Nephron (organoid): ENCODE measurements at regions not wholly inside any gene's neighbourhood (a gene's known extent, or its start where the extent isn't known, plus 50 kb on each side); places are given as distances from the start of the nearest gene placed in this dataset.

Experiments
- H3K27ac Mint-ChIP-seq, 3 experiments: 2 replicates each; pipeline ENCODE4 v1.8.0; 2020; ENCODE audit warnings: mixed read lengths in 3 of 3, mild to moderate bottlenecking in 2 of 3, moderate library complexity in 1 of 3
- H3K27me3 Mint-ChIP-seq: 2 replicates; pipeline ENCODE4 v1.8.0; 2021; ENCODE audit warnings: low read depth, mild to moderate bottlenecking, moderate library complexity, mixed read lengths
- H3K36me3 Mint-ChIP-seq: 2 replicates; pipeline ENCODE4 v1.8.0; 2020; ENCODE audit warnings: low read depth, mixed read lengths
- H3K4me1 Mint-ChIP-seq: 2 replicates; pipeline ENCODE4 v1.8.0; 2020; ENCODE audit warnings: mixed read lengths
- H3K4me3 Mint-ChIP-seq, 3 experiments: 2 replicates each; pipeline ENCODE4 v1.8.0; 2020; ENCODE audit warnings: mild to moderate bottlenecking in 3 of 3, mixed read lengths in 3 of 3, moderate library complexity in 2 of 3
- H3K9me3 Mint-ChIP-seq: 2 replicates; pipeline ENCODE4 v1.8.0; 2020; ENCODE audit warnings: mixed read lengths
- TF ChIP-seq, protein P1 (sequence below), 3 experiments: fragments of 200-600 bp; sonication (generic); IDR thresholded peaks; one replicate each; pipeline ENCODE4 v1.5.0; 2021; ENCODE audit warnings: antibody characterized with exemption in 3 of 3; ENCODE audit not compliant: unreplicated experiment in 3 of 3

DNA sequence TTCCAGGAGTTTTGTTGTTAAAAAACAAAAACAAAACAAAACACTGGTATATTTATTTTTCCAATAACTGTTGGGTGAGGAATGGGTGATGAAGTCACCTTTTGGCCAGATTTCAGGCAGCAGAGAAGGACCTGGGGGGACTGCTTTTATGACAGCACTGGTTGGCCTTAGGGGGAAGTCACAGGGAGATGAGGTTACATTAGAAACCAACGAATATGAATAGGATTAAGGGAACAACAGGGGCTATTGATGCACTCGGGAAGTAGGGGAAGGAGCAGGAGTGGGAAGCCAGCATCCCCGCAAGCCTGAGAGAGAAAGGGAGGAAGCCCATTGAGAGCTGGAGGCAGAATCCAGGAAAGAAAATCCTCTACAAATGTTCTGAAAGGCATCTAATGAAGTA is 958.4 kb downstream of the TYW1 start:
- Mint-ChIP-seq H3K9me3 (peaks cover 7% of the 10 kb centered on the region), H3K27me3 (peaks cover 18% of the 10 kb centered on the region), H3K27ac (no peak overlapping the region), H3K4me1 (peaks cover 27% of the 10 kb centered on the region), H3K36me3 (no peaks in the 10 kb centered on the region), H3K4me3 (no peak overlapping the region)
- TF ChIP-seq, protein P1, sequence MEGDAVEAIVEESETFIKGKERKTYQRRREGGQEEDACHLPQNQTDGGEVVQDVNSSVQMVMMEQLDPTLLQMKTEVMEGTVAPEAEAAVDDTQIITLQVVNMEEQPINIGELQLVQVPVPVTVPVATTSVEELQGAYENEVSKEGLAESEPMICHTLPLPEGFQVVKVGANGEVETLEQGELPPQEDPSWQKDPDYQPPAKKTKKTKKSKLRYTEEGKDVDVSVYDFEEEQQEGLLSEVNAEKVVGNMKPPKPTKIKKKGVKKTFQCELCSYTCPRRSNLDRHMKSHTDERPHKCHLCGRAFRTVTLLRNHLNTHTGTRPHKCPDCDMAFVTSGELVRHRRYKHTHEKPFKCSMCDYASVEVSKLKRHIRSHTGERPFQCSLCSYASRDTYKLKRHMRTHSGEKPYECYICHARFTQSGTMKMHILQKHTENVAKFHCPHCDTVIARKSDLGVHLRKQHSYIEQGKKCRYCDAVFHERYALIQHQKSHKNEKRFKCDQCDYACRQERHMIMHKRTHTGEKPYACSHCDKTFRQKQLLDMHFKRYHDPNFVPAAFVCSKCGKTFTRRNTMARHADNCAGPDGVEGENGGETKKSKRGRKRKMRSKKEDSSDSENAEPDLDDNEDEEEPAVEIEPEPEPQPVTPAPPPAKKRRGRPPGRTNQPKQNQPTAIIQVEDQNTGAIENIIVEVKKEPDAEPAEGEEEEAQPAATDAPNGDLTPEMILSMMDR (IDR thresholded peaks at IDR 0.05; ENCODE audit: unreplicated experiment in 3 of 3), result no peak

DNA sequence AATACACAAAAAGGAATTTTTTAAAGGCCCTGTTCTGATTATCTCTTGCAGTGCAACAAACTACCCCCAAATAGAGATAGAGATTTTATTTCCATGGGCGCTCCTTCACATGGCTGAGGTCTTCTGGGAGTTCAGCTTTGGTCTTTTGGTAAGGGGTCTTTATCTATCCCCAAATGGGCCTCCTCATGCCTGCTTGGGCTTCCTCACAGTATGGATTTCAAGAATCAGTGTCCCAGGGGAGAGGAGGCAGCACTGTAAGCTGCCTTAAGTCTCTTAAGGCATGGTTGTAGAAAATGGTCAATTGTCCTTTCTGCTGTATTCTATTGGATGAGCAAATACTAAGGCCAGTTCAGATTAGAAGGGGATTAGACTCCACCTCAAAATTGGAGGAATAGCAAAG is 966.2 kb downstream of the TYW1 start:
- no peak overlapping the region for H3K27ac Mint-ChIP-seq
- H3K4me1 Mint-ChIP-seq, result no peaks in the 10 kb centered on the region
- H3K4me3 Mint-ChIP-seq, result no peak overlapping the region
- TF ChIP-seq, protein P1 (IDR thresholded peaks at IDR 0.05; ENCODE audit: unreplicated experiment in 3 of 3), result no peak
- H3K27me3 Mint-ChIP-seq, result peaks cover 14% of the 10 kb centered on the region
- H3K36me3 Mint-ChIP-seq, result no peaks in the 10 kb centered on the region
- peaks cover 17% of the 10 kb centered on the region for H3K9me3 Mint-ChIP-seq

DNA sequence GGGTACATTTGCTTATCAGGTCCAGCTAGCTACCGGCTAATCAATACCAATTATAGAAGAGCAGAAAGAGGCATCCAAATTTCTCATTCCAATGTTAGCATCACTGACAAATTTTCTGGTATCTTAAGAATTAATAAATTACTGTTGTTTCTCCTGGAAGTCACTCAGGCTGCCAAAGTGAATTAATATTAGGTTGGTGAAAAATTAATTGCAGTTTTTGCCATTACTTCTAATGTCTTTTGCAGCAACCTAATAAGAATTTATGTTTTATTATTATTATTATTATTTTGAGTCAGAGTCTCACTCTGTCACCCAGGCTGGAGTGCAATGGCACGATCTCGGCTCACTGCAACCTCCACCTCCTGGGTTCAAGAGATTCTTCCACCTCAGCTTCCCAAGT is 979.9 kb downstream of the TYW1 start:
- H3K27ac Mint-ChIP-seq, result no peak overlapping the region
- no peaks in the 10 kb centered on the region for H3K4me1 Mint-ChIP-seq
- H3K36me3 Mint-ChIP-seq, result no peaks in the 10 kb centered on the region
- H3K27me3 Mint-ChIP-seq, result peaks cover 14% of the 10 kb centered on the region
- TF ChIP-seq, protein P1 (IDR thresholded peaks at IDR 0.05; ENCODE audit: unreplicated experiment in 3 of 3), result no peak
- H3K9me3 Mint-ChIP-seq, result peaks cover 14% of the 10 kb centered on the region
- no peak overlapping the region for H3K4me3 Mint-ChIP-seq

DNA sequence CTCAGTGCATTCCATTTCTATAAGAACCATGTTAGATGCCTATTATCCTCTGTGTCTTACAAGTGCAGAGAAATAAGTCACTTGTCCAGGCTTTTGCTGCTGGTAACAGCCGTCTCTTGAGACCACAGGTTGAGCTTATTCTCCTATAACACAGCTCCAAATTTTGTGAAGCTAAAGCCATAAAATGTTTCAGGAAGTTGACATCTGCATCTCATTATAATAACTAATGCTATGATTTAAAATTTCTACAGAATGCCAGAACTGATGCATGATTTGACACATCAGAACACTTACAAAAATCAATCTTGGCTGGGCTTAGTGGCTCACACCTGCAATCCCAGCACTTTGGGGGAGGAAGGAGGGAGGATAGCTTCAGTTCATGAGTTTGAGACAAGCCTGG is 986.9 kb downstream of the TYW1 start:
- Mint-ChIP-seq H3K36me3 (no peaks in the 10 kb centered on the region), H3K27ac (no peak overlapping the region), H3K27me3 (peaks cover 25% of the 10 kb centered on the region), H3K9me3 (peaks cover 17% of the 10 kb centered on the region), H3K4me1 (no peaks in the 10 kb centered on the region), H3K4me3 (no peak overlapping the region)
- TF ChIP-seq, protein P1 (IDR thresholded peaks at IDR 0.05; ENCODE audit: unreplicated experiment in 3 of 3), result no peak

DNA sequence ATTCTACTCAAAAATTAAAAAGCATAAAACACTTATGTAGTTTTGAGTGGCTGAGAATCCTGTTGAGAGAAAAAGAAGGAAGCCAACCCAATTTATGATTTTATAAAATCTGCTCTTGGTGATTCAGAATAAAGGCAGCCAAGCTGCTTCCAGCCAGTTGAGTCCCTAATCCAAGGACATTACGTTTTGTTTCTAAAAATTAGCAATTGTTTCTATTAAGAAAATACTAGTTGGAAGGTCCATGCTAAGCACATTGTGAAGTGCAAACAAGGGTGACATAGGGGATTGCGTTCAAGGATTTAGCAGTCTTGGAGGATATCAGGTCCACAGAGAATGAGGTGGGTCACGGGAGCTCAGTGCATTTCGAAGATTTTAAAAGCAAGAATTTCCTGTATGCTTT is 987.7 kb downstream of the TYW1 start:
- no peaks in the 10 kb centered on the region for H3K4me1 Mint-ChIP-seq
- H3K27ac Mint-ChIP-seq, result no peak overlapping the region
- H3K9me3 Mint-ChIP-seq, result peaks cover 17% of the 10 kb centered on the region
- H3K27me3 Mint-ChIP-seq, result peaks cover 25% of the 10 kb centered on the region
- H3K4me3 Mint-ChIP-seq, result no peak overlapping the region
- no peaks in the 10 kb centered on the region for H3K36me3 Mint-ChIP-seq
- TF ChIP-seq, protein P1 (IDR thresholded peaks at IDR 0.05; ENCODE audit: unreplicated experiment in 3 of 3), result no peak

DNA sequence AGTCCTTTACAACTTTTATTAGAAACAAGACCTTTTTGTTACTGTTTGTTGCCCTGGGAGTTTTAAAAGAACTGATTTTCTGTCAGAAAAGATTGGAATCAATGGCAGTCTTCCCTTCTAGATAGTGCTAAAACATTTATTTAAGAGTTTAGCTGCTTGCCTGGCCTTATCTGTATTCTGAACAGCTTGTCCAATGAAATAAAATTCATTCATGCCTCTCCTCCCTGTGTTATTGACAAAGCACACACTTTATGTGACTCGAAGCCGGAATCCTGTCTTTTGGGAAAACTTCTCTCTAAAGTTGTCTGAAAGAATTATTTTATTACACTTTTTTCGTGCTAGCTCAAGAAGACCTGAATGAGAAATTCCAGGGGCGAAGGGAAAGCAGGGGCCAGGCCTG is 992.5 kb downstream of the TYW1 start:
- peaks cover 10% of the 10 kb centered on the region for H3K27me3 Mint-ChIP-seq
- no peaks in the 10 kb centered on the region for H3K36me3 Mint-ChIP-seq
- H3K9me3 Mint-ChIP-seq, result no peaks in the 10 kb centered on the region
- H3K4me3 Mint-ChIP-seq, result no peak overlapping the region
- TF ChIP-seq, protein P1 (IDR thresholded peaks at IDR 0.05; ENCODE audit: unreplicated experiment in 3 of 3), result no peak
- H3K4me1 Mint-ChIP-seq, result no peaks in the 10 kb centered on the region
- no peak overlapping the region for H3K27ac Mint-ChIP-seq
